ENCODE measurements at regions not wholly inside any gene's neighbourhood (a gene's known extent, or its start where the extent isn't known, plus 50 kb on each side); places are given as distances from the start of the nearest gene placed in this dataset.

DNA sequence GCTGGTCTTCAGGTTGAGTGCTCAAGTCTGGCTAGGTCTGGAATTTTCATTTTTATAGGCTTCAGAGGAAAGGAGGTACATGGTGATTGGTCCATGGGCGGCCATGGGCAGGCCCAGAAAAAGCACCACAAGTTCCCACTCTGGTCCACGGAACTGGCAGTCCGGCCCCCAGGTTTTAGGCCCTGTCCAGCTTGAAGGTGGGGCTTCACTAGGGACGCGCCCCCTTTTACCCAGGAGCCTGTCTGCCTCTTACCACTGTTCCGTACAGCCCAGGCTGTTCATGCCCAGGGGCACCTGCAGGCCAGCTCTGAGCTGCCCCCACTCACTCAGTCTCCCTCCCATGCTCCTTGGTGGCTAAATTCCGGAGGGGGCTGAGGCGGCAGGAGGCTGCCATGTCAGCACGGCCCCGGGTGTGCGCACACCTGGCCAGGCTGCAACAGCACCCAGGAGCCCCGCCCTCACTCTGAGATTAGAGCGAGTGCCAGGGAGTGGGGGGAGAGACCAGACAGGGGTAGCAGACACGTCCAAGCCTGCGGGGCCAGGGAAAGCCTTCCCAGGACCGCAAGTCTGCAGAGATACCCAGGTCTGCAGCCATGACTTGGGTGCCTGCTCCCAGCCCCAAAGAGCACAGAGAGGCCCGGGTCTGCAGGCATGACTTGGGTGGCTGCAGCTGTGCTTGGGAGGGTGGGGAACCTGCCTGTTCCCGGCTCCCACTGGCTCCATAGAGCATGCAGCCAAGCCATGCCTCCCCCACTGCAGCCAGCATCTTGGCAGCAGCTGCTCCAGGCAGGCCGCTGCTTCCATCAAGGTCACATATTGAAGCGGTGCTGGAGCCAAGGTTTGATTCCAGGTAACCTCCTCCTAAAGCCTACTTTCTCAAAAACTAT, 390.2 kb upstream of the SGCD start:
- no peak for DNase-seq

DNA sequence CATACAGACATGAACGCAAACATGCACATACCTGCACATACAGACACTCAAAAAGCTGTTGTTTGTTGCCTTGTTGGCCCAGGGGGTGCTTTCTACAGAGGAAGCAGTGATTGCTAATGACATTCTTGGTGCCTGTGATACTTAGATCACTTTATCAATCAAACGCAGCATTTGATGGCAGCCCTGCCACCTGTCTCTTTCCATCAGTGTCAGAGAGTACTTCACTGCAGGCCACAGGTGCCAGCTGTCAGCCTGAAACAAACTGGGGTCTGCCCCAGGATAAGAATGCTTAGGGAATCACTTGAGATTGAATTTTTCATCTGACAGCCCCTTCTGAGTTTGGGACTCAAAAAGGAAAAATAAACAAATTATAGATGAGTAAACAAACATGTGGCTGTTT, 388.9 kb upstream of the SGCD start:
- DNase-seq, result no peak

DNA sequence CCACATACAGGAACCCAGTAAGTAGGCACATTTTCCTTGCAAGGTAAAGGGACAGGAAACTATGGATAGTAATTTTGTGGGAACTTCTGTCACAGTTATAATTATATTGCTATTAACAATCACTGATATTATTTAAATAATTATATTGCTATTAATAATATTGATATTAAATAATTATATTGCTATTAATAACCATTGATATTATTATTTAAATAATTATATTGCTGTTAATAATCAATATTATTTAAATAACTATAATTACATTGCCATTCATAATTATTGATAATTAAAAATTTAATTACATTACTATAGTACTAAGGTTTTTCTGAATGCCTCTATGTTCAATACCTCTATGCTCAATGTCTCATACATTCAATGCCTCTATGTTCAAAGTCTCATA, 385.6 kb upstream of the SGCD start:
- DNase-seq, result no peak

DNA sequence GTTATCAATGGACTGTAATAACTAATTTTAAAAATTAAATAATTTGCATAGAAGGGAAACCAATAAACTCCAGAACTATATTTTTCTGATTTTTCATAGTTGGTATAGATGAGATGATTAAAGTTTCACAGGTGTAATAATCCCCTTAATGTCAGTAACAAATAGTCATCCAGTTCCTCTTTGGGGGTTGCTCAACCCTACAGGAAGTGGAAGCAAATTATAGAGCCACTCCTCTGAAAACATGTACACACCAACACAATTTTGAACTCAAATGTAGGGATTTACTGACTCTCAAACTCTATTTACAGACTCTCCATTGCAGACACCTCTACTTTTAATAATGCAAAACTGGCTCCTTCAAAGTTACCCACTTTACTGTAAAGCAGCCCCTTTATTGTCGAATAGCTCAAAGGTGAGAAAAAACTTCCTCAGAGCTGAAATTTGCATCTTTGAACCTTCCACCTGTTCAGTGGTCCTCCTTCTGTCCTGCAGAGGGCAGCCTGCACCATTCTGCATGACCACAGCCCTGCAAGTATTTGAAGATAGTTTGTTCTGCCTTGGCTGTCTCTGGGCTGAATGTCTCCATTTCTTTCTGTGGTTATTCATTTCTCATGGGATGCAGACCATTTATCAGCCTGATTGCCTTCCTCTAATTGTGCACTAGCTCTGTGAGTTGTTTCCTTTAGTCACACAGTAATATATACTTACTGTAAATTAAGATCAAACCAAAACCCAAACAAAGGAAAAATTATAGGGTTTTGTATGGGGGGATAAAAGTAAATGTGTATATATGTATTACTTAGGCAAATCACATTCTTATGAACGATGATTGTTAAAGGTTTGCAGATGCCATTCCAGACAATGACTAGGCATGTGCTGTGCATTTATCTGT, 383.2 kb upstream of the SGCD start:
- peak; percentile 33 for DNase-seq

DNA sequence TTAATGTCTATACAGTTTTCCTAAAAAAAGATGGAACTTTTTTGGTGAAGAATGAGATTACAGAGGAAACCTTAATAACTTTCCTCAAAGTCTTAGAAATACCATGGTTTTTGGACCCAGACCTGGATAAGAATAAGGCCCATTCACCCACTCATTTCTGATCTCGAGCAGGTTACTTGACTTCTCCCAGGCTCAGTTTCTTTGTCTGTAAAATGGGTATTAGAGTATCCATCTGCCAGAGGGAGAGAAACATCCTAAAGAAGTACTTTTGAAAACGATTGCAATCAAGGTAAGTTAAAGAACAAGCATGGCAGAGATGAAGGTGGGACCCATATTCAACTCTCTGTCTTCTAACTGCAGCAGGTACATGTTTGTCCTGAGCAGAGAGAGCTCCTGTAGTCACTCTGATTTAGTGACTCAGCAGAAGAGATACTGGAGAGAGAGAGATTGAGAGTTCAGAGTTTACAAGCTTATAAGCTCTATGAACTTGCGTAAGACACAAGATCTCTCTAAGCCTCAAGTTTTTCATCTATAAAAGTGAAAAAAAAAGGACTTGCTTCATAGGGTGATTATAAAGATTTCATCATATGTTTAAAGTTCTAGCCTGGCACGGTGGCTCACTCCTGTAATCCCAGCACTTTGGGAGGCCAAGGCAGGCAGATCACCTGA, 379.4 kb upstream of the SGCD start:
- no peak for DNase-seq

DNA sequence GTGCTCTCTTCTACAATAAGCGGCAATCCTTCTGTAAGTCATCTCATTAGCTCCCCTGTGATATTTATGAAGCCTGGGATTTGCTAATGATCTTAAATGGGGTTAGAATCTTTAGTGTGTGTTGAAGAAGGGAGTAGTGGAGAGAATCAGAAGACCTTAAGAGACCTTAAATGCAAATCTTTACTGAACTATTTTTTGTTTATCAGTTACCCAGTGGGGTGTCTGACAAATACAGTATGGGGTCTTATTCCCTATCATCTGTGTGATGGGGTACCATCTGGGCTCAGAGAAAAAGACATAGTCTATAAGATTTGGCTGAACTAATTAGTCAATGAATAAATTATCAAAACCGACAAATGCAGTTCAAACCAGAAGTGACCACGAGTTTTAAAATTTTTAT, 378.4 kb upstream of the SGCD start:
- no peak for DNase-seq

DNA sequence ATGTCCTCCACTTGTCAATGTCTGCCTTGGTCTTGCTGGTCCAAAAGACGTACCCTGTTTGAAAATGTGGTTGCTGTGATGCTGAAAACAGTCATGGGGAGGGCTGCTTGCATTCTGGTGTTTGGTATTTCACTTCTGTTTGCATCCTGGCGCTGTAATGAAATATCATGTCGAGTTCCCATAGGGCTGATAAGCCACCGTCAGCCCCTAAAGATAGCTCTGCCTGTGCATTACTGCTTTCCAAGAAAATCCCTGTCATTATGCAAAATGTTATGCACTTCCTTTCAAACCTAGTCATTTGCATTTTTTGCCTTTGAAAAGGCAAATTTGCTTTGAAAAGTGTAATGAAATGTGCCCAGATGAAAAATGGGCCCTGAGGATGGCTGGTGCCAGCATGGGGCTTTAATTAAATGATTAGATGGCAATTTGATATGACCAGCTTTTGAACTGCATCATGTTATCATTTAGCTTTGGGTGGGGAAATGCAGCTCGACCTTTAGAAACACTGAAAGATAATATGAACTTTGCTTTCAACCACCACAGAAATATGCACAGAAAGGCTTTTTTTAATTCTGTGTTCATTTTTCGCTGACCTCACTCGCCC, 374.4 kb upstream of the SGCD start:
- DNase-seq, result no peak

DNA sequence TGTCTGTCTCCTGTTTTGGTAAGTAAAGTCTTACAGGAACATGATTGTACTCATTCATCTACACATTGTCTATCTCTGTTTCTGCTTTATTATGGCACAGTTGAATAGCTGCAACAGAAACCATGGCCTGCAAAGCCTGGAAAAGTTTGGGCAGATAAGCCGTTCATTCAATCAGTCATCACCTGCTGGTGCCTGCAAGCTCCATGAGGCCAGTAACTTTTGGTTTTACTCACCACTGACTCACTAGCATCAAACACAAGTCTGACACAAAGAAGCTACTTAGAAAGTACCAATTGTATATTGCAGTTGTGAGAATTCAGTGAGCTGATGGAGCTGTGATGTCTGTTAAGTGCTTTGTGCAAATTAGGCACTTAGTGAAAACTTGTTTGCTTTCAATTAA, 373.6 kb upstream of the SGCD start:
- DNase-seq, result no peak

DNA sequence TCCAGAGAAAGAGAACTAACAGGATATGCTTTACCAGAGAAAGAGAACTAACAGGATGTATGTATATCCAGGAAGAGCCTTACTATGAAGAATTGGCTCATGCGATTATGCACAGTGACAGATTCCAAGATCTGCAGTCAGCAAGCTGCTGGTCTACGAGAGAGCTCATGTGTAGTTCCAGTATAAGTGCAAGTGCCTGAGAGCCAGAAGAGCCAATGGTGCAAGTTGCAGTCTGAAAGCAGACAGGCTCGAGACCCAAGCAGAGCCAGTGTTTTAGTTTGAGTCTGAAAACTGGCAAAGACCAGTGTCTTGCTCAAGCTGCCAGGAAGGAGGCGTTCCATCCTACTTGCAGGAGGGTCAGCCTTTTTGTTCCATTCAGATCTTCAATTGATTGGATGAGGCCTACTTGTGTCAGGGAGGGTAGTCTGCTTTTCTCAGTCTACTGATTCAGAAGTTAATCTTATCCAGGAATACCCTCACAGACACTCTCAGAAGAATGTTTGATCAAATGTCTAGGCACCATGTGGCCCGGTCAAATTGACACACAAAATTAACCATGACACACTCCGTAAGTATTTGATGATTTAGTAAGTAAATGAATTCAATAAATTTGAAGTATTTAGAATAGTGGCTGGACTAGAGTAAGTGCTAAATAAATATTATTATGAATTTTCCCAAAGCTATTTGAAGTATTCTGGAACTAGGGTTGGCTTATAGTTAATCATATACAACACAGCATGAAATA, 372.1 kb upstream of the SGCD start:
- DNase-seq, result no peak

DNA sequence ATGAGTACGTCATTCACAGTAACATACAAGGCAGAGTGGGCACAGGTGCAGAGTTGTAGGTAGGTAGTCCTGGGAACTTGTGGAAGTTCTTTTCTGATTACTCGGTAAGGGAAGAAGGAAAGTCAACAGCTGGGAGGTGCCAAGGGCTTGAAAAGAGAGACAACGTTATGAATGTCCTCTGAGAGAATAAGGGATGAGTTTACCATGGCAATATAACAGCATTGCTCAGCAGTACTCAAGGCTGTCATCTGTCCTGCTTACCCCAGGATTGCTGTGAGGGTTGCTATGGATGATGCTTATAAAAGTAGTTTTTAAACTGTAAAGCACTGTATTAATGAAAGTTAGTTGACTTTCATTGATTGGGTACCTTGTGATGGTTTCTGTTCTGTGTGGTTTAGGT, 369.1 kb upstream of the SGCD start:
- DNase-seq, result no peak

DNA sequence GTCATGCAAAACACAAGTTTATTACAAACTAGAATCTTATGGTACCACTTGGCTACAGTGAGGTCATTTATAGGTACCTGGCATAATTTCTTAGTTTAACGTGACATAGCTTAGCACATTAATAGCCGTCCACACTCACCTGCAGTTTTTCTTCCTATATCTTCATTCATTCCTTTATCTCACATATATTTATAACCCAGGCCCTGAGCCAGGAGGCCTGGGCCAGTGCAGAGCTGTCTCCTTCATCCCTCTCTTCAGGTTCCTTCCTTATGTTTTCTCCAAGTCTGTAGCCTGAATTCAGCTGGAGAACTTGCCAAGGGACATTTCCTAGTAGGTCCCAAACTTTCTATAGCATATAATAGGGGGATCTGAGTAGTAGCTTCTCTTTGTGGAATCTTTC, 367.9 kb upstream of the SGCD start:
- no peak for DNase-seq

DNA sequence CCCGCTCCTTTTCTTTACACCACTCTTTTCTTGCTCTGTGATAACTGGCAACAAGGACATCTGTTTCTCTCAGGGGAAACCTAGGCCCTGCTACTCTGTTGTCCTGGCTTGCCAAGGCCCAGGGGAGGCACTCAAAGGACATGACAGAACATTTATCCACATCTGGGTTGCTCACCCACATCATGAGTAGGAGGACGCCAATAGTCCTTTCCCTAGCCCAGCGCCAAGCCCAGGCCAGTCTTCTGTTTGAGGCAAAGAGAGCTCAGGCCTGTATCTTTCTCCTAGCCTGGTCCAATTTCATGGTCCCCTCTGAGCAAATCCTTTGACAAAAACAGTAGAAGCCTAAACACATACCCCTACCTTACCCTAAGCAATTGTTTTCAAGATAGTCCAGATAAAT, 366.8 kb upstream of the SGCD start:
- DNase-seq, result no peak

DNA sequence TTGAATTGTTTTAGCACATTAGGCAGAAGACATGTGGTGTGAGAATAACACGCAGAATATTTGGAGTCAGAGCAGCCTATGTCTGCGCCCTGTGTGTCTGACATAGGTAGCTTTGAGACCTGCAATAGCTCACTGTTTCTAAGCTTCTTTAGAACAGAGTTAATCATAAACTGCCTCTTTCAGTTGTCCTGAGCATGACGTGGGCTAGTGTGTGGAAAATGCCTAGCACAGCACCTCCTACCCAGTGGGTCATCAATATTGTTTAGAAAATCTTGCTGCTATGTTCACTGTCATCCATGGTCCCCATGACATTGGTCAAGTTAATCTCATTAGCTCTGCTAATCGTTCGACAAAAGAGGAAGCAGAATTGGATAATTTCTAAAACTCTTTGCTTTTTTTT, 357.4 kb upstream of the SGCD start:
- no peak for DNase-seq

DNA sequence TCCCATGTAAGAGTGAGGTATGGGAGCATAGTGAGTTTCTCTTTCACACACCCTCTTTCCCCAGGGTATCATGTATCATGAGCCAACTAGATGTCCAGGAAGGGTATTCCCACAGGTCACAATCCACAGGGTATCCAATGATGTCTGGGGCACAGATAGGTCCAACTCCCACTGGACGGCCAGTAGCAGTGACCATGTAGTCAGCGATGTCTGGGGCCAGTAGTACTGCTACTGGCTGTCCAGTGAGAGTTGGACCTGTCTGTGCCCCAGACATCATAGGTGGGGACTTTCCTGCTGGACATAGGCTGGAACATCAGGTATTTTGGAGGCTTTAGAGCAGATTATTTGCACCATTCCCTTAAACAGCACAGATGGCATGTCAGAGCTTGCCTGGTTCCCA, 352.6 kb upstream of the SGCD start:
- DNase-seq, result no peak

DNA sequence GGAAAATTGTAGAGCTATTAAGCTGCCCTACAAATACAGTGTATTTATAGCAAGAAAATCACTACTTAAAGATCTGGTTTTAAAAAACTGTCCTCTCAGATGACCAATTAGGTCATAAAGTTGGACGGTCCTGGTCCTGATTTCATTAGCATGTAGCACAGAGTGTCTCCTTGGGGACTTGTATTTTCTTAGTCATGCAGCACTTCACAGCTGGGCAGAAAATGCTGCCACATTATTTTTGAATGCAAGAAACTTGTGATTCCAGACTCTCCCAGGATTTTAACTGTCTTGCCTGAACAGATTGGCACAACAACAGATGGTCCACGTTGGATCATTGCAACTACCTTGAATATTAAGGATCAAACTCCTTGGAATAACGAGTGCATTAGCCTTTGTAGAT, 348.1 kb upstream of the SGCD start:
- no peak for DNase-seq

DNA sequence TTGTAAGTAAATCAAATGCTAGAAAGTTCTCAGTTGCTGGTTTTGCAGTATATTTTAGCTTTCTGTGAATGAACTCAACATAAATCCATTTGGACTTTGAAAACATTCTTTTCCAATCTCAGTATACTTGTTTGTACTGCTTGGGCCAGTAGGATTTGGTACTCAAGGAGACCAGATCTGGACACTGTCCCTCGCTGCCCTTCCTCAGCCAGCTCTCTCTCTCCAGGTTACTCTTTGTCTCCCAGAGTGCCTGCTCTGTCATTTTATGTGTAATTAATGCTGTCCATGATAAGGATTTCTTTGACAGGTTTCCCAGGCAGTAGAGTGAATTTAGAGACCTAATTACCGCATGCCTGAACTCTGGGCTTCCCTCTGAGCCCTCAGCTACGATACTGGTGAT, 344.6 kb upstream of the SGCD start:
- DNase-seq, result no peak

DNA sequence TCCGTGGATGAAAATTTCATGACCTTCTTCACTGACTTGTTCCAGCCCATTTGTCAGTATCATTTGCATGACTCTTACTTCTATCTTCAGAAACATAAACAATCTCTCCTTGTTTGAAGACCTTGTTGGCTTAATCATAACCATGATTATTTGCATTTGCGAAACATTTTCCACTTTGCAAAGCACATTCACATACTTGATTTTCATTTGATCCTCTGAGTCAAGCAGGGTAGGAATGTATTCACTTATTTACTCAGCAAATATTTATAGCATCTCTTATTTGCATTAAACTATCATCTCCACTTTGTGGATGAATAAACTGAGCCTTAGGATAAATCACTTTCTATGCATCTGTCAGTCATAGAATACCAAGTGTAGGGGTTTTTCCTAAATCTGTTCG, 343.0 kb upstream of the SGCD start:
- DNase-seq, result no peak

DNA sequence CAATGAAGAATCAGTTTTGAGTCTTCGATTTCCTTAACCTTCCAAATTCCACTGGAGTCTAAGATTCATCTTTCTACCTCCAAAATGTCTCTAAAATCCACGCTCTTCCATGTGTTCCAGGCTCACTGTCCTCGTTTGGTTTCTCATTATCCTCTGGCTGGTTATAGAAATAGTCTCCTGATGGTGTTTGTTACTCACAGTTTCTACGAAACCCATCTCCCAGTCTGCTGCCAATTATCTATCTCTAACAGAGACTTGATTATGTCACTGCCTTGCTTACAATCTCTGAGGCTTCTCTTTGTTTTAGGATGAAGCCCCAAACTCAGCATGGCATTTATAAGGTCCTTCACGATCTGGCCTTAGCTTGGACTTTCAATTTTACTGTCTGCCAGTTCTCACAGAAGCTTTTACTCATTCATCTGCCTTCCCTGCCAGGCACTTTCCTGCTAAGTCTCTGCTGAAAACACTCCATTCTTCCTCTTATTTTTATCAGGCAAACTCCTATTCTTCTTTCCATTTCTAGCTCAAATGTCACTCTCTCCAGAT, 339.6 kb upstream of the SGCD start:
- no peak for DNase-seq

DNA sequence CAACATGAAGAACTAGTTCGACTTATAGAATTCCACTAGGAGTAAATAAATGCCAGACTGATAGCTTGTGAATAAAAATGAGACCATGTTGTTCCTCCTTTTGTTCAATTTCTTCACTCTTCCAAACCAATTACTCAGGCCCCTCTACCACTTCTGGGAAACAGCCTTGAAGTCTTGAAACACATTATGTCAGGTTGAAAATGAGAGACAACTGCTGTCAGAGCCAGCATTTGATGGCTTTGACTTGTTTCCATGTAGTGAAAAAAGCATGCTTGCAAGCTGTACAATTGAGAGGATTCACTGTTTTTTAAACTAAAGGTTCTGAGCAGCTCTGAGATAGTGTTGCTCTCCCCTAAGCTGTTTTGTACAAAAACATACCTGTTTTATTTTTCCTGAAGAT, 337.1 kb upstream of the SGCD start:
- no peak for DNase-seq

DNA sequence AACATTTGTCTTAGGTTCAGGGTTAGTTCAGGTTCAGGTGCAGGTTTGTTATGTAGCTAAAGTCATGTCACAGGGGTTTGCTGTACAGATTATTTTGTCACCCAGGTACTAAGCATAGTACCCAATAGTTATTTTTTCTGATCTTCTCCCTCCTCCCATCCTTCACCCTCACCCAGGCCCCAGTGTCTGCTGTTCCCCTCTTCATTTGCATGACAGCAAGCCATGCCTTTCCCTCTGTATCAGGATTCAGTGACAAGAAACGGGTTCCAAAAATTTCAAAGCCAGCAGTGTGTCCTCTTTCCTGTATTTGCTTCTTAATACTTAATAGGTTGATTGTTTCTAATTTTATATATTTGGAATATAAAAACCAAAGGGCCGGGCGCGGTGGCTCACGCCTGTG, 330.8 kb upstream of the SGCD start:
- DNase-seq, result no peak

DNA sequence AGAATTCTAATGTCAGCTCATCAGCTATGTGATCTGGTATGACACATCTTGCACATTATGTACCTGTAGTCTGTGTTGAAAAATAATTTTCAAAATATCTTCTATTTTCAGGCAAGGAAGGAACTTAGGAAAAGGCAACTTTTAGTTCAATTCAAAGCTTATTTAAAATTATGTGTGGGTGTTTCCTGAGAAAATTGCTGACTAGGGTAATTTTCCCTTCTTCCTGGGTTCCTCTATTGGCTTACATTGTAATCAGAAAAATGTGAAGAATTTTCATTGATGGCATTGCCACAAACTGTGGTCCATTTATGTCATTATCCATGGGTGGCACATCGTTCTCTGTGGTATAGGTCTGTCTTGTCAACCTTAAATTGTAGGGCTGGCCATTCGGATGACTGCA, 328.7 kb upstream of the SGCD start:
- no peak for DNase-seq

DNA sequence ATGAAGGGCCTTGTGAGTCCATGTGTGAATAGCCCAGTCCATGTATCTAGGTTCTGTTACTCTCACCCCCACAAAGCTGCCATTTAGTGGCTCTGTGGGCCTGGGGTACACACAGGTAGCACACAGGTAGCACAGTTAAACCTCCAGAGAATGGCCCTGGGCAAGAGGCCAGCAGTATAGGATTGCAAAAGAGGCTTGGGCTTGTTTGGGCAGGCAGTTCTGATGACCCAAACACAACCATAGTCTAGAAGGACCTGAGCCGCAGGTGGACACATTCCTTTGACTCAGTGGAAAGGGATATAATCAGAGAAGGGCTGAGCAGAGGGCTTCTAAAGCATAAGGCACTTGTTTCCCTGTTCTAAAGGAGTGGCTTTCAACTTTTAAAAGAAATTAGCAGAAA, 326.8 kb upstream of the SGCD start:
- no peak for DNase-seq
